A549 (cell line): ENCODE measurements at regions not wholly inside any gene's neighbourhood (a gene's known extent, or its start where the extent isn't known, plus 50 kb on each side); places are given as distances from the start of the nearest gene placed in this dataset.

ENCODE experiments used
- CEBPB ChIP-seq, 2 experiments: fragments of >200 bp in 1 of 2; sonication (Bioruptor Twin) in 1 of 2; formaldehyde crosslinking in 1 of 2; IDR thresholded peaks; 2 replicates each; pipeline ENCODE4 v1.6.1; 2012 to 2016
- CTCF ChIP-seq: fragments of >200 bp; sonication (Bioruptor Twin); formaldehyde crosslinking; IDR thresholded peaks from 3 replicates; pipeline ENCODE4 v1.5.1; 2016
- POLR2A ChIP-seq: IDR thresholded peaks from 2 replicates; pipeline ENCODE4 v1.6.1; 2012; ENCODE audit warnings: mild to moderate bottlenecking, low read length
- RAD21 ChIP-seq, 2 experiments: fragments of >200 bp in 1 of 2; sonication (Bioruptor Twin) in 1 of 2; formaldehyde crosslinking in 1 of 2; IDR thresholded peaks in 1 of 2; conservative IDR thresholded peaks in 1 of 2; 2 replicates in 1 of 2; 3 replicates in 1 of 2; pipeline ENCODE4 v1.6.1; 2012 to 2018; ENCODE audit warnings: inconsistent platforms in 1 of 2

GRCh38 chr10:4749271-4749574, 76.8 kb upstream of the AKR1E2 start:
- TF ChIP-seq CTCF (no peak), RAD21 (conservative IDR thresholded peaks at IDR 0.05 in 1 of 2, IDR thresholded peaks at IDR 0.05 in 1 of 2) (no peak), CEBPB (IDR thresholded peaks at IDR 0.05) (no peak), POLR2A (no peak)
